ENCODE measurements at regions not wholly inside any gene's neighbourhood (a gene's known extent, or its start where the extent isn't known, plus 50 kb on each side); places are given as distances from the start of the nearest gene placed in this dataset.

DNA sequence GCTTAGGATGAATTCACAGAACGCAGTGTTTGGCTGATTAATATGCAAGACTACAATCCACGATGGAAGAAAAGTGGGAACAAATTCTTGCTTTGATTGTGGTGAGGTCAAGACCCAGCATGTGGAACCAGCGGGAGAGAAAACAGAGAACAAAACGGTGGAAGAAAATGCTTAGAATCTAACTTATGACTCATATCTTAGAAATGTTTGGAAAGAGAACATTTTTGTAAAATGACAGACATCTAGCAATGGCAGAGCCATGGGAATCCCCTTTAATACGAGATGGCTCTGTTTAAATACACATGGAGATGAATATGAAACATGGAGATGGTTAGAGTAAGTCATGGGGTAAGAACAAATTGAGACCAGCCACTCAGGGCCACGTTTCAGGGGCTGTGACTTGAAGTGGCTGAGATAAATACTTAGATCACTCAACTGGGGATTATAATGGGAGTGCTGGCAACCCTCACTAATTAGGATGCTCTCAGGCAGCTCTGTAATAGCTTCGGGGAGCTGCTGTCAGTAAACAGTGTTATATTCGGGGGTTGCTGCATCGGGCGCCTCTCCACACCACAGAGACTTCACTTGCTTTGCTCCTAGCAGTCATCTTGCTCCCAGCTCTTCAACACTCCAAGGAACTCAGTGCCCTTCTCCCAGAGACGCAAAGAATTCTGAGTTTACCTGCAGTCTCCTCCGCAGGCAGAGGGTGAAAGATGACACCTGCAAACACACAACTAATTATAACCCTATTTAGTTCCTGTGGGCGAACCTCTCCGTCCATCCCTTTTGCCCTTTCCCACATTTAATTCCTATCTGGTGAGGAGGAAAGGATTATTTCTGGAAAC, 68.0 kb upstream of the ONECUT1 start:
- Histone ChIP-seq H3K27me3 (no peaks in the 10 kb centered on the region), H3K4me3 (no peak overlapping the region), H3K27ac (no peak overlapping the region), H3K4me1 (ENCODE audit: insufficient read depth) (no peaks in the 10 kb centered on the region), H3K9me3 (no peaks in the 10 kb centered on the region), H3K36me3 (no peaks in the 10 kb centered on the region)
- intact Hi-C loops (cut with DNase I) = no loop called here
- no peak for DNase-seq
- TF ChIP-seq EP300 (IDR thresholded peaks at IDR 0.05) (no peak), POLR2A (IDR thresholded peaks at IDR 0.05) (no peak)
- TF ChIP-seq, protein P1, sequence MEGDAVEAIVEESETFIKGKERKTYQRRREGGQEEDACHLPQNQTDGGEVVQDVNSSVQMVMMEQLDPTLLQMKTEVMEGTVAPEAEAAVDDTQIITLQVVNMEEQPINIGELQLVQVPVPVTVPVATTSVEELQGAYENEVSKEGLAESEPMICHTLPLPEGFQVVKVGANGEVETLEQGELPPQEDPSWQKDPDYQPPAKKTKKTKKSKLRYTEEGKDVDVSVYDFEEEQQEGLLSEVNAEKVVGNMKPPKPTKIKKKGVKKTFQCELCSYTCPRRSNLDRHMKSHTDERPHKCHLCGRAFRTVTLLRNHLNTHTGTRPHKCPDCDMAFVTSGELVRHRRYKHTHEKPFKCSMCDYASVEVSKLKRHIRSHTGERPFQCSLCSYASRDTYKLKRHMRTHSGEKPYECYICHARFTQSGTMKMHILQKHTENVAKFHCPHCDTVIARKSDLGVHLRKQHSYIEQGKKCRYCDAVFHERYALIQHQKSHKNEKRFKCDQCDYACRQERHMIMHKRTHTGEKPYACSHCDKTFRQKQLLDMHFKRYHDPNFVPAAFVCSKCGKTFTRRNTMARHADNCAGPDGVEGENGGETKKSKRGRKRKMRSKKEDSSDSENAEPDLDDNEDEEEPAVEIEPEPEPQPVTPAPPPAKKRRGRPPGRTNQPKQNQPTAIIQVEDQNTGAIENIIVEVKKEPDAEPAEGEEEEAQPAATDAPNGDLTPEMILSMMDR (IDR thresholded peaks at IDR 0.05) = no peak
- WGBS, 3 donors = 18 to 27% (median 24%) methylated on average over 14 of the region's 14 CpGs

DNA sequence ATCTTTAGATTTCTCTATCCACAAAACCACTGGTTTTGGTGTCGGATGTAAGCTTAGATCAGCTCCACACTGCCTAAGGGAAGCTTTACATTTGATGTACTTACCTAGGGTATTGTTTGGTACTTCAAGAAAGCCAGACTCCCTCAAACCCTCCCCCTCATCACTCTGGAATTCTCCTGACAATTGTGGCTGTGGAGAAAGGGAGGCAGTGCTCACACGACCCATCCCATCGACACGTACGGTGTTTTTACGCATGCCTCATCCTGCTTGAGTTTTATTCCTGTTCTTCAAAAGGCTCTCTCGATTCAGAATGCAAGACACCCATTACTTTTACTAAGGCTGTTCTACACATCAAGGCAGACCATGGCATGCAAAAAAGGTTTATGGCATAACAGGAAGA, 67.3 kb upstream of the ONECUT1 start:
- intact Hi-C loops (cut with DNase I) = no loop called here
- no peak overlapping the region for H3K27ac ChIP-seq

DNA sequence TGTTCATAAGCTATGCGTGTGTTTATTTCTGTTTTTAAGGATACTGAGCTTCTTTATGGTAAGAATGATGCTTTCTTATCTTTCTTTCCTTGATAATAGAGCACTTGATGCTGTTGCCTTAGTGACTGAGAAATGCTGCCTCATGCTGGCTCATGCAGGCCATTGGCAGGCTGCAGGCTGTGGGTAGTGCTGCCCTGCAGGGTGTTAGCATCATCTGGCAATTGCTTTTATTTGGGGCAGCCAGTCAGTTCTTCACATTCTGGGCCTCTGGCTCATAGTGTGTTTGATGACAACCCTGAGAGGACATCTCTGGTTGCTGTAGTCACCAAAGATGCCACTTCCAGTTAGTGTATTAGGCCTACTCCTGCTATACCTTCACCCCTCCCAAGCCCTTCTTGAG, 66.2 kb upstream of the ONECUT1 start:
- no peaks in the 10 kb centered on the region for H3K36me3 ChIP-seq
- no peak overlapping the region for H3K4me3 ChIP-seq
- intact Hi-C loops (cut with DNase I) = no loop called here
- H3K27ac ChIP-seq = no peak overlapping the region
- H3K9me3 ChIP-seq = no peaks in the 10 kb centered on the region
- TF ChIP-seq POLR2A (IDR thresholded peaks at IDR 0.05) (no peak), EP300 (IDR thresholded peaks at IDR 0.05) (no peak)
- WGBS, 3 donors = 88 to 90% (median 89%) methylated on average over 1 of the region's 1 CpG
- DNase-seq = no peak
- H3K27me3 ChIP-seq = no peaks in the 10 kb centered on the region
- no peaks in the 10 kb centered on the region for H3K4me1 ChIP-seq (ENCODE audit: insufficient read depth)

More for the DNA sequence above, 67.3 kb upstream of the ONECUT1 start:
- no peaks in the 10 kb centered on the region for H3K27me3 ChIP-seq
- no peaks in the 10 kb centered on the region for H3K9me3 ChIP-seq
- 39 to 53% (median 52%) methylated on average over 7 of the region's 7 CpGs for WGBS, 3 donors
- H3K4me1 ChIP-seq (ENCODE audit: insufficient read depth) = no peaks in the 10 kb centered on the region
- H3K36me3 ChIP-seq = no peaks in the 10 kb centered on the region
- no peak for DNase-seq
- TF ChIP-seq POLR2A (IDR thresholded peaks at IDR 0.05) (no peak), EP300 (IDR thresholded peaks at IDR 0.05) (no peak)
- TF ChIP-seq, protein P1 (IDR thresholded peaks at IDR 0.05) = no peak
- H3K4me3 ChIP-seq = no peak overlapping the region

DNA sequence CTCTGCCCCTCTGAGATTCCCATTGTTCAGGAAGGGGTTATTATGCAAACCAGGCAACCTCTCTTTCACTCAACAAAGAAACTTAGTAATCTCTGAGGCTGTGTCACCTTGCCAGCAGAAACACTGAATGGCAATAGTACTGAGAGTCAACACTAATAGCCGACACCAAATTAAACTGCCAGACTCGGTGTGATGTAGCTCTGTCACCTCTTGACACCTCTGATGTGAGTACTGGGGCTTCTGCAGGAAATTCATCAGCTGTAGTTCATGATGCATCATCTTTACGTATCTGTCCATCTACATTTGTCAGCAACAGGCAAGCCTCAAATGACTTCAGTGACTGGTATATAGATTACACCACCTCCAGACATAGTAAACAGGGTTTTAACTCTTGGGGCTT, 65.0 kb upstream of the ONECUT1 start:
- TF ChIP-seq, protein P1 (IDR thresholded peaks at IDR 0.05) = no peak
- TF ChIP-seq EP300 (IDR thresholded peaks at IDR 0.05) = no peak
- TF ChIP-seq POLR2A (IDR thresholded peaks at IDR 0.05) = no peak
- no peak for DNase-seq
- 46 to 61% (median 47%) methylated on average over 3 of the region's 3 CpGs for WGBS, 3 donors
- no peaks in the 10 kb centered on the region for H3K9me3 ChIP-seq
- no peak overlapping the region for H3K4me3 ChIP-seq
- no peaks in the 10 kb centered on the region for H3K4me1 ChIP-seq (ENCODE audit: insufficient read depth)
- no peaks in the 10 kb centered on the region for H3K27me3 ChIP-seq
- H3K27ac ChIP-seq = no peak overlapping the region
- H3K36me3 ChIP-seq = no peaks in the 10 kb centered on the region
- intact Hi-C loops (cut with DNase I) = no loop called here

DNA sequence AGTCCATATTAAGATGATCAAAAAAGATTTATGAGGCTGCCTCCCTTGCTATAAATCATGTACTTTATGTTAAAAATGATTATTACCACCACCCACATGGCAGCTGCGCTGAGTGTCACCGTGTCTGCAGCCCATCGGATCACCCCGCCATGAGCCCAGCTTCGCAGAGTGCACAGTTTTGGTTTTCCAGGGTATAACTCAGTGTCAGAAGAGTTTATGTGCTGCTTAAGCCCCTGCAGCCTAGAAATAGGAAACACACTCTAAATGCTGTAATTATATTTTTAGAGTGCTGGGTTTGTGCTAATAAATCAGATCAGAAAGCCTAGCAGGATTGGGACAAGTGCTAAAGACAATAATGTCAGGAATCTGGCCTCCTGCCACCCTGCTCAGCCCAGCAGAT, 54.7 kb upstream of the ONECUT1 start:
- DNase-seq = no peak
- Histone ChIP-seq H3K4me1 (ENCODE audit: insufficient read depth) (no peaks in the 10 kb centered on the region), H3K36me3 (no peaks in the 10 kb centered on the region), H3K27me3 (no peaks in the 10 kb centered on the region), H3K9me3 (no peaks in the 10 kb centered on the region), H3K4me3 (no peak overlapping the region), H3K27ac (no peak overlapping the region)
- intact Hi-C loops (cut with DNase I) = no loop called here
- 54 to 69% (median 63%) methylated on average over 5 of the region's 5 CpGs for WGBS, 3 donors
- TF ChIP-seq POLR2A (IDR thresholded peaks at IDR 0.05) (no peak), EP300 (IDR thresholded peaks at IDR 0.05) (no peak)
- TF ChIP-seq, protein P1 (IDR thresholded peaks at IDR 0.05) = no peak
